ENCODE measurements at regions not wholly inside any gene's neighbourhood (a gene's known extent, or its start where the extent isn't known, plus 50 kb on each side); places are given as distances from the start of the nearest gene placed in this dataset.

- ATAC-seq (ENCODE audit: low read depth) = no peak
- H3K4me1 ChIP-seq (ENCODE audit: insufficient read depth, poor library complexity, severe bottlenecking) = no peaks in the 10 kb centered on the region
- H3K27me3 ChIP-seq (ENCODE audit: insufficient read depth, poor library complexity, severe bottlenecking) = no peaks in the 10 kb centered on the region
- no peak for TF ChIP-seq CTCF (IDR thresholded peaks at IDR 0.05; ENCODE audit: poor library complexity, severe bottlenecking)
- no peaks in the 10 kb centered on the region for H3K36me3 ChIP-seq (ENCODE audit: low read depth)
- no peak overlapping the region for H3K27ac ChIP-seq (ENCODE audit: poor library complexity, severe bottlenecking)
- no peak for DNase-seq (ENCODE audit: low spot score)
- H3K4me3 ChIP-seq (ENCODE audit: severe bottlenecking) = no peak overlapping the region
- no peaks in the 10 kb centered on the region for H3K9me3 ChIP-seq (ENCODE audit: severe bottlenecking)
Observed at GRCh38 chr1:59243550-59243949, 53.3 kb upstream of the FGGY start.

GRCh38 chr1:59243978-59244377 is 52.9 kb upstream of the FGGY start:
- Histone ChIP-seq H3K27me3 (ENCODE audit: insufficient read depth, poor library complexity, severe bottlenecking) (no peaks in the 10 kb centered on the region), H3K9me3 (ENCODE audit: severe bottlenecking) (no peaks in the 10 kb centered on the region), H3K4me3 (ENCODE audit: severe bottlenecking) (no peak overlapping the region), H3K27ac (ENCODE audit: poor library complexity, severe bottlenecking) (no peak overlapping the region), H3K4me1 (ENCODE audit: insufficient read depth, poor library complexity, severe bottlenecking) (no peaks in the 10 kb centered on the region), H3K36me3 (ENCODE audit: low read depth) (no peaks in the 10 kb centered on the region)
- TF ChIP-seq CTCF (IDR thresholded peaks at IDR 0.05; ENCODE audit: poor library complexity, severe bottlenecking) = no peak
- ATAC-seq (ENCODE audit: low read depth) (no peak), DNase-seq (ENCODE audit: low spot score) (no peak)

GRCh38 chr1:59244891-59245290 is 52.0 kb upstream of the FGGY start:
- H3K9me3 ChIP-seq (ENCODE audit: severe bottlenecking) = no peaks in the 10 kb centered on the region
- no peak overlapping the region for H3K4me3 ChIP-seq (ENCODE audit: severe bottlenecking)
- no peak for ATAC-seq (ENCODE audit: low read depth)
- no peak for DNase-seq (ENCODE audit: low spot score)
- H3K36me3 ChIP-seq (ENCODE audit: low read depth) = no peaks in the 10 kb centered on the region
- no peaks in the 10 kb centered on the region for H3K27me3 ChIP-seq (ENCODE audit: insufficient read depth, poor library complexity, severe bottlenecking)
- no peak overlapping the region for H3K27ac ChIP-seq (ENCODE audit: poor library complexity, severe bottlenecking)
- no peaks in the 10 kb centered on the region for H3K4me1 ChIP-seq (ENCODE audit: insufficient read depth, poor library complexity, severe bottlenecking)
- TF ChIP-seq CTCF (IDR thresholded peaks at IDR 0.05; ENCODE audit: poor library complexity, severe bottlenecking) = no peak
